HEK293T (cell line): ENCODE measurements at regions not wholly inside any gene's neighbourhood (a gene's known extent, or its start where the extent isn't known, plus 50 kb on each side); places are given as distances from the start of the nearest gene placed in this dataset.

ENCODE experiments used
- CTCF ChIA-PET: fragments of 350-600 bp; formaldehyde crosslinking; extraction: SDS; loops from one replicate; lab custom pipeline; 2021; ENCODE audit warnings: antibody characterized with exemption, inconsistent platforms; lab: Yijun Ruan, JAX
- POLR2A ChIA-PET: fragments of 350-600 bp; formaldehyde crosslinking; extraction: SDS; loops from one replicate; lab custom pipeline; 2020; ENCODE audit warnings: antibody characterized with exemption, inconsistent platforms; lab: Yijun Ruan, JAX
- DNase-seq: peaks from one replicate; pipeline ENCODE4 v3.0.0; 2012; ENCODE audit warnings: mixed read lengths; ENCODE audit errors: extremely low spot score
- ARNT ChIP-seq: fragments of 450-650 bp; IDR thresholded peaks from 2 replicates; pipeline ENCODE4 v1.6.1; 2017; ENCODE audit warnings: mild to moderate bottlenecking
- BHLHE40 ChIP-seq: fragments of 450-650 bp; IDR thresholded peaks from 2 replicates; pipeline ENCODE4 v1.6.1; 2016; ENCODE audit warnings: mild to moderate bottlenecking, moderate library complexity, borderline replicate concordance
- CTBP1 ChIP-seq: fragments of 450-650 bp; IDR thresholded peaks from 2 replicates; pipeline ENCODE4 v1.6.1; 2016; ENCODE audit warnings: borderline replicate concordance
- ELF4 ChIP-seq: fragments of 450-650 bp; IDR thresholded peaks from 2 replicates; pipeline ENCODE4 v1.6.1; 2017; ENCODE audit warnings: antibody characterized with exemption
- FOXA1 ChIP-seq: fragments of 450-650 bp; IDR thresholded peaks from 2 replicates; pipeline ENCODE4 v1.6.1; 2016; ENCODE audit warnings: mild to moderate bottlenecking
- FOXK2 ChIP-seq: fragments of 450-650 bp; IDR thresholded peaks from 2 replicates; pipeline ENCODE4 v1.6.1; 2016; ENCODE audit warnings: mild to moderate bottlenecking
- FOXM1 ChIP-seq: fragments of 450-650 bp; IDR thresholded peaks from 2 replicates; pipeline ENCODE4 v1.6.1; 2017; ENCODE audit warnings: mild to moderate bottlenecking, borderline replicate concordance
- HDGF ChIP-seq: fragments of 450-650 bp; IDR thresholded peaks from 2 replicates; pipeline ENCODE4 v1.6.1; 2017; ENCODE audit warnings: antibody characterized with exemption, borderline replicate concordance
- L3MBTL2 ChIP-seq: fragments of 450-650 bp; conservative IDR thresholded peaks from 2 replicates; pipeline ENCODE4 v1.6.1; 2016; ENCODE audit warnings: mild to moderate bottlenecking
- LEF1 ChIP-seq: fragments of 450-650 bp; IDR thresholded peaks from 2 replicates; pipeline ENCODE4 v1.6.1; 2017; ENCODE audit warnings: mild to moderate bottlenecking, borderline replicate concordance
- NFRKB ChIP-seq: fragments of 450-650 bp; IDR thresholded peaks from 2 replicates; pipeline ENCODE4 v1.6.1; 2016; ENCODE audit warnings: mild to moderate bottlenecking, moderate library complexity
- PKNOX1 ChIP-seq: fragments of 450-650 bp; IDR thresholded peaks from 2 replicates; pipeline ENCODE4 v1.6.1; 2016
- SP1 ChIP-seq: fragments of 450-650 bp; IDR thresholded peaks from 2 replicates; pipeline ENCODE4 v1.6.1; 2017
- SUZ12 ChIP-seq: fragments of 450-650 bp; IDR thresholded peaks from 2 replicates; pipeline ENCODE4 v1.6.1; 2016; ENCODE audit warnings: mild to moderate bottlenecking
- TARDBP ChIP-seq: fragments of 450-650 bp; IDR thresholded peaks from 2 replicates; pipeline ENCODE4 v1.6.1; 2016
- ZNF384 ChIP-seq: fragments of 450-650 bp; IDR thresholded peaks from 2 replicates; pipeline ENCODE4 v1.6.1; 2016

GRCh38 chrX:78476701-78477100 is 149.3 kb upstream of the CYSLTR1 start:
- POLR2A ChIA-PET = no interaction called here
- TF ChIP-seq FOXA1 = no peak
- no peak for TF ChIP-seq SP1
- no peak for TF ChIP-seq ARNT
- TF ChIP-seq FOXM1 = no peak
- TF ChIP-seq CTBP1 = no peak
- no peak for TF ChIP-seq ZNF384
- TF ChIP-seq LEF1 = no peak
- no peak for TF ChIP-seq BHLHE40
- no peak for TF ChIP-seq L3MBTL2
- TF ChIP-seq FOXK2 = no peak
- no peak for TF ChIP-seq PKNOX1
- CTCF ChIA-PET = no interaction called here
- DNase-seq = no peak

DNA sequence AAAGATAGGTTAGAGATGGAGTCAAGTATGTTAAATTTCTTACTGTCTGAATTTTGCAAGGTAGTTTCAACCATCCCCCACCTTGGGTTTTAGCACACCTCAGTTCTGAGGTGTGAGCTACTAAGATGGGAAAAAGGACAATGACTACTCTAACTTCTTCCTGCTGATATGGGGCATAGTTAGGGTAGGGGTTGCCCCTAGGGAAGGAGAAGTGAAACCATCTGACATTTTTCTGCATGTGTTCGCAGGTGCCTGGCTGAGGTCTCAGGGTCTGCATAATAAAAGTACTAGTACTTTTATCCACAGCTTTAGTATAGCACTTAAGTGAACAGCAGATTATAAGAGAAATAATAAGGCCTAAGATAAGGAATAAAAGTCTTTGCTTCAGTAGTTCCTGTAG is 129.5 kb upstream of the CYSLTR1 start:
- CTCF ChIA-PET = no interaction called here
- TF ChIP-seq L3MBTL2 (no peak), ZNF384 (no peak), PKNOX1 (no peak), CTBP1 (no peak)
- POLR2A ChIA-PET = no interaction called here
- no peak for DNase-seq

GRCh38 chrX:78455901-78456300 is 128.5 kb upstream of the CYSLTR1 start:
- POLR2A ChIA-PET = no interaction called here
- CTCF ChIA-PET = no interaction called here
- TF ChIP-seq PKNOX1 = no peak
- TF ChIP-seq SP1 = no peak
- no peak for TF ChIP-seq L3MBTL2
- no peak for TF ChIP-seq LEF1
- TF ChIP-seq HDGF = no peak
- no peak for TF ChIP-seq ELF4
- no peak for TF ChIP-seq BHLHE40
- TF ChIP-seq TARDBP = no peak
- TF ChIP-seq SUZ12 = no peak
- TF ChIP-seq NFRKB = no peak
- no peak for DNase-seq

- ChIA-PET POLR2A (no interaction called here), CTCF (no interaction called here)
- DNase-seq = no peak
- TF ChIP-seq L3MBTL2 (no peak), FOXA1 (no peak), SUZ12 (no peak), TARDBP (no peak), FOXK2 (no peak), BHLHE40 (no peak), HDGF (no peak), SP1 (no peak), LEF1 (no peak)
These were observed 124.9 kb upstream of the CYSLTR1 start for GRCh38 chrX:78452356-78452755.

GRCh38 chrX:78437621-78438020 is 110.2 kb upstream of the CYSLTR1 start:
- ChIA-PET CTCF (no interaction called here), POLR2A (no interaction called here)
- DNase-seq = no peak
- TF ChIP-seq HDGF = no peak
- no peak for TF ChIP-seq FOXK2
- no peak for TF ChIP-seq ARNT
- no peak for TF ChIP-seq BHLHE40
- no peak for TF ChIP-seq FOXA1
- TF ChIP-seq SP1 = no peak
- no peak for TF ChIP-seq TARDBP
- TF ChIP-seq SUZ12 = no peak
- TF ChIP-seq ZNF384 = no peak
- TF ChIP-seq NFRKB = no peak
- TF ChIP-seq LEF1 = no peak
- TF ChIP-seq FOXM1 = no peak

- CTCF ChIA-PET = no interaction called here
- DNase-seq = no peak
- no peak for TF ChIP-seq NFRKB
- no peak for TF ChIP-seq SUZ12
- TF ChIP-seq FOXM1 = no peak
- TF ChIP-seq BHLHE40 = no peak
- TF ChIP-seq ELF4 = no peak
- no peak for TF ChIP-seq HDGF
- no peak for TF ChIP-seq ARNT
- TF ChIP-seq PKNOX1 = no peak
- no peak for TF ChIP-seq TARDBP
- TF ChIP-seq SP1 = no peak
- POLR2A ChIA-PET = no interaction called here
These were observed 101.8 kb upstream of the CYSLTR1 start for GRCh38 chrX:78429172-78429571.

DNA sequence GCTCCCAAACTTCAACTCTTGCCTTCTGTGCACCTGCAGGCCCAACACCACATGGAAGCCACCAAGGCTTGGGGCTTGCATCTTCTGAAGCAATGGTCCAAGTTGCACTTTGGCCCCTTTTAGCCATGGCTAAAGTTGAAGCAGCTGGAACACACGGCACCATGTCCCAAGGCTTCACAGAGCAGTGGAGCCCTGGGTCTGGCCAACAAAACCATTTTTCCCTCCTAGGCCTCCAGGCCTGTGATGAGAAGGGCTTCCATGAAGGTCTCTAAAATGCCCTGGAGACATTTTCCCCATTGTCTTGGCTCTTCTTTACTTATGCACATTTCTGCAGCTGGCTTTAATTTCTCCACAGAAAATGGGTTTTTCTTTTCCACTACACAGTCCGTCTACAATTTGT is 61.3 kb upstream of the CYSLTR1 start:
- DNase-seq = no peak
- TF ChIP-seq HDGF (no peak), L3MBTL2 (no peak), ZNF384 (no peak), NFRKB (no peak), FOXK2 (no peak), CTBP1 (no peak), PKNOX1 (no peak), SP1 (no peak), BHLHE40 (no peak), FOXA1 (no peak), LEF1 (no peak), ELF4 (no peak), TARDBP (no peak), ARNT (no peak), FOXM1 (no peak), SUZ12 (no peak)
- CTCF ChIA-PET = no interaction called here
- POLR2A ChIA-PET = no interaction called here
